HG03095 (cell line): ENCODE measurements at regions not wholly inside any gene's neighbourhood (a gene's known extent, or its start where the extent isn't known, plus 50 kb on each side); places are given as distances from the start of the nearest gene placed in this dataset.
"Not testable (repeated sequence)": the region's sequence is repeated elsewhere in the genome, so short reads cannot be mapped to it uniquely, and the experiment has no call there.

Experiments
- ATAC-seq: cut with Tn5 transposase; IDR thresholded peaks from one replicate; pipeline ENCODE4 v1.9.1; 2021; ENCODE audit warnings: moderate library complexity; ENCODE audit not compliant: unreplicated experiment

DNA sequence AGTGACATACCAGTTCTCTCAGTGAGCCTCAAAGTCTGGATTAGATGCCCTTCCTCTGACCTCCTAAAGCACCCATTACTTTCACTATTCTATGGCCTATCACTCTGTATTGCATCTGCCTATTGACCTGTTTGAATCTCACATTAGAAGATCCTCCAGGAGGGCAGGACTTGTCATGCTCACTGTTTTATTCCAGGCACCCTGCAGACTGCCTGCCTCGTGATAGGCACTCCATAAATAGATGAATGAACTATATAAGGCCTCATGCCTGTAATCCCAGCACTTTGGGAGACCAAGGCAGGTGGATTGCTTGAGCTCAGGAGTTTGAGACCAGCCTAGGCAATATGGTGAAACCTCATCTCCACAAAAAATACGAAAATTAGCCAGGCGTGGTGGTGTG lies 160.1 kb upstream of the CADM1 start:
- ATAC-seq: no peak

DNA sequence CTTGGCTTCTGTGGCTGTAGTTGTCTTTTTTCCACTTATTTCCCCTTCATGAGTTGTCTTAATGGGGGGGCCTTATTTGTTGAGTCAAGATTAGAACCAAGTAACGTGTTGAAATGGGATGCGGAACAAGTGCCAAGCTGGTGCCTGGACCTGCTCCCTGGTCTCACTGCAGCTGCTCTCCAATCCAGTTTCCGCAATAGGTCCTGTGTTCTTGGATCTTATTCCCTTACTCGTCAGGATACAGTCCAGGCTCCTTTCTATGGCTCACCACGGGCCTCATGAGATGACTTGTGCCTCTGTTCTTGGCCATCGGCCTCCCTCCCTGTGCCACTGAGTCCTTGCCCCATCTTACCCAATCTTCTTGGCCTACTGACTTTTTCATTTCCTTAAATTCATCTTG lies 159.6 kb upstream of the CADM1 start:
- no peak for ATAC-seq

- ATAC-seq: no peak
Measured at GRCh38 chr11:115660030-115660805, 156.0 kb upstream of the CADM1 start.

DNA sequence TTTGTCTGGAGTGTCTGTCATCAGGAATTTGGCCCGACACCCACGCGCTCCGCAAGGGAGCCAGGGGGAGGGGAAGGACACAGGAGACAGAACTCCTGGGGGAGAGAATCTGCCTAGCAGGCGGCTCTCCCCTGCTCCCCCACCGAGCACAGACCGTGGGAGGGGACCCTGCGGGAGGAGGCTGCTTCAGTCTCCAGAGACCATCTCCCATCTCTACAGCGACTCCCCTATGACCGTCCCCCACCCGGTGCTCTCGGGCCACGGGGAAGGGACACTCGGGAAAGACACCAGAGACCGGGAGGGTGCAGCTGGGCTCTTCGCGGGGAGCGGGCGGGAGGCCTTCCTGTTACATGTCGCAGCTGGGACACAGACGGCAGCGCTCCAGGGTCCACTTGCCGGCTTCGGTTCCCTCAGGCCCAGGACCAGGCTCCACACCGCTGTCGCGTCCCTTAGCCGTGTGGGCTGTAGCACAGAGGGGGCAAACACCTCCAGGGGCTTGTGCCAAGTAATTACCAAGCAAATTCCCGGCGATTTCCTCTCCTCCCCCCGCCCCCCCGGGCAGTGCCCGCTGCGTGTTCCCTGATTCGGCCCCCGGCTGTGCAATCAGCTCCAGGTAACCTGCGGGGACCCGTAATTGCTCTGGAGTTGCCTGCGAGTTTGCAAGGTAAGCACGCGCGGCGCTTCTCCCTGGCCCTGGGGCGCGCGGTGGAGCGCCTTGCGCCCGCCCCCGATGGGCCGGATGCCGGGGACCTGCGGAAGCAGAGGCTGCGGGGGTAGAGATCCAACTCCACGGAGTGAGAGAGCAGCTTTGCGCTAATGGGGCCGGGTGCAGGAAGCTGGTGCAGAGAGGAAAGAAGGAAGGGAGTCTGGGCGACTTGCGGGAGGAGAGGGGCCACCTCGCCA lies 155.1 kb upstream of the CADM1 start:
- no peak for ATAC-seq

- no peak for ATAC-seq
Measured at GRCh38 chr11:115657586-115657985, 153.4 kb upstream of the CADM1 start.

DNA sequence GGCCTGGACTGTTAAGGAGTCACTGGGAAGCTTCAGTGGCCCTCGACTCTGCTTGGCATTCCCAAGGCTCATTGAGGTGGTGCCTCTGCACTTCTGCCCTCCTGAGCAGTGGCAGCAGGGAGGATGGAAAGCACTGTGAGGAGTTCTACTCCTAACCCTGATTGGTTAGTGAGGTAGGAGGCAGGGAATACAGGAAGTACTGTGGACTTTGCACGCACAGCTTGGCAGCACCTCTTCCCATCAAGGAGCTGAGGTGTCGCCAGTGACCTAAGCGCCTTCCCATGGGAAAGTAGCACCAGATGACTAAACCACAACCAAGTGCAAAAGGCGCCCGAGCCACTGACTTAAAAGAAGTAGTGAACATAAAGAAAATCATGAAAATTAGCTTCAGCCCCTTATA lies 152.5 kb upstream of the CADM1 start:
- no peak for ATAC-seq

DNA sequence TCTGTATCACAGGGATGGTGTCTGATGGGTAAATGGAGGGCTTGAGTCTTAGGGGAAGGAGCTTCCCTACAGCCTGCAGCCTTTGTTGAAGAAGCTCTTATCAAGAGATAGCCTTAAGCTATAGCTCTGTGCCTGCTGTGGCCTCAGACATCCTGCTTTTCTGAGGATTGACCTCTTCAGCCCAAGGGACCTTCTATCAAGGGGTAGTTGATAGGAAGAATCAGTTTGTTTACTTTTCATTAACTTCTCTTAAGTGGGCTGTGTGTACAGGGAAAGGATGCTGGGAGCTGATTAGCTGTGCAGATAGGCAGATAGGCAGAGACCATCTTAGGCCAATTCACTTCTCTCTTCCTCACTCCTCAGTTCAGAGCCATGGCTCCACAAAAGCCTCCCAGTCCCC lies 151.8 kb upstream of the CADM1 start:
- ATAC-seq: no peak

DNA sequence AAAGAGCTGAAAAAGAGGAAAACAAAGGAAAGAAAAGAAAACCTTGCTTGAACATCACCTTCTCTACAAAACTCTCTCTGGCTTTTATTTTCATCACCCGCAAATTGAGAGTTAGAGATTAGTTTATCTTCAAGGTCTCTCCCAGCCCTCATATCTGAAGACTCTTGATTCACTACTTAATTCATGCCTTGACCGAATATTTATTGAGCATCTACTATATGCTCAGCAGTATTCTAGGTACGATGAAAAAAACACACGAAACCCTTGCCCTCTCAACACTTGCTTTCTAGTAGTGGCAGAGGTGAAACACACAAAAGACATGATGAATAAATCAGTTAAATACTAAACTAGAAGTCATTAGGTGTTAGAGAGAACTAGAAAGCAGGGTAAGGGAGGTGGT lies 150.6 kb upstream of the CADM1 start:
- ATAC-seq: no peak

- ATAC-seq: no peak
Measured at GRCh38 chr11:115653926-115654325, 149.7 kb upstream of the CADM1 start.

GRCh38 chr11:115653076-115653475 lies 148.9 kb upstream of the CADM1 start:
- ATAC-seq: no peak

DNA sequence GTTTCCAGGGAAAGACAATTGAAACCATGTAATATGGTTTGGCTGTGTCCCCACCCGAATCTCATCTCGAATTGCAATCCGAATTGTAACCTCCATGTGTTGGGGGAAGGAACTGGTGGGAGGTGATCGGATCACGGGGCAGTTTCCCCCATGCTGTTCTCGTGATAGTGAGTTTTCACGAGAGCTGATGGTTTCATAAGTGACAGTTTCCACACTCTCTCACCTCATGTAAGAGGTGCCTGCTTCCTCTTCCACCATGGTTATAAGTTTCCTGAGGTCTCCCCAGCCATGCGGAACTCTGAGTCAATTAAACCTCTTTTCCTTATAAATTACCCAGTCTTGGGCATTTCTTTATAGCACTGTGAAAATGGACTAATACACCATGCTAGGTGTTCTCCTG lies 148.3 kb upstream of the CADM1 start:
- no peak for ATAC-seq

GRCh38 chr11:115652094-115652493 lies 147.9 kb upstream of the CADM1 start:
- ATAC-seq: no peak

GRCh38 chr11:115649461-115649860 lies 145.2 kb upstream of the CADM1 start:
- ATAC-seq: no peak

DNA sequence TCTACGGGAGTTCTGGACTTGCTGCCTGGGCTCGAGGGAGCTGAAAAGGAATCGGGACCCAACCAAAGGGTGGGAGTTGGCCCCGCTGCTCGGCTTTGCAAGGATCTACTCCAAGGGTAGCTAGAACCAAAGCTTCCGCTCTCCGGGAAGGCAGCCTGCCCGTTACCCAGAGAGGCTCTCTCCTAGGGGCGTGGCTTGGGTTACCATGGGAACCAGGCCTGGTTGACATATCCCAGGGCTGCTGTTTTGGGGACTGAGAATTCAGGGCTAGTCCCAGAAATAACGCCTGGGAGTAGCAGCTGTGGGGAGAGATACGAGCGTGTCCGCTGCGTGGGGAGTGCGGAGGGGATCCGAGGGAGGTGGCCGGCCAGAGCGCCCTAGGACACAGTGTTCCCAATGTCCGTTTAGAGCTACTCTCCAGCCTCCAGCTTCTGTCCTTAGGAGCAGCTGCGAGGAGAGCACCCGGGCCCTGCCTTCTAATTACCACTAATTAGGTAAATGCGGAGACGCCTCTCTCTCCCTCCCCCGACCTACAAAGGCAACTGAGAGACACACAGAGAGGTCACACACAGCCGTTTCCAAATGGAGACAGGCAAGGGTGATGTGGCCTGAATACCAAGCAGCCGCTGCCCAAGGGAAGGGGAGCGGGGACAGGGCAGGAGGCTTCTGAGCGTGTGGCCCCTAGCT lies 141.6 kb upstream of the CADM1 start:
- ATAC-seq: no peak

DNA sequence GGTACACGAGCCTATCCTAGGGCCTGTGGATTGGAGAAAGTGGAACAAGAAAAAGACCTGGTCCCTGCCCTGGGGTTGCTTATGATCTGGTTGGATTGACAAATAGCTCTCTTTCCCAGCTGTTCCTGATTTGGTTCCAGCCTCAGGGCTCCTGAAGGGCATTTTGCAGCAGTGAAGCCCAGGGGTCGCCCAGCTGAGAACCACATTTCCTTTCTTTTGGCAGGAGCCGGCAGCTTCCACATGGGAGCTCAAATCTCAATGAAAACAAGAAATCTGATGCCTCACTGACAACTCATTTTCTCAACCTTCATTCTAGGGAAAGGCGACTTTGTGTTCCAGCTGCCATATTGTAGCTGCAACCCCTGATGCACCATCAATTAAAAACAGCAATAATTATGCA lies 140.6 kb upstream of the CADM1 start:
- ATAC-seq: no peak

- no peak for ATAC-seq
Measured at GRCh38 chr11:115643549-115644270, 139.5 kb upstream of the CADM1 start.

DNA sequence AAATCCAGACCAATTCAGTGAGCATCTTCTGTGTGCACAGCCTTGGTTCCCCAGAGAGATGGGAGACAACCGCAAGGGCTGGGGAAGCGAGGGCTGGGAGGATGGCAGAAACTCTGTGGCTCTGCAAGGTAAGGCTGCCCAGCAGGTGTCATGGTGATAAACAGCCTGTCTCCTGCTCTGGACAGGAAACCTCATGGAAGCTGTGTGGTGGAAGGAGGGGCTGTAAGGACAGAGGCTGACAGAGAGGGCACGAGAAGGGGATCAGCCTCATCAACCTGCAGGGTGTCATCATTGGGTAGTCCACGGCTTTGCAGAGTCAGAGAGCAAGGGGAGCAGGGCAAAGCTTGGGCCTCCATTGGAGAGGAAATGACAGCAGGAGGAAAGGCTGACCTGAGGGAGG lies 138.4 kb upstream of the CADM1 start:
- no peak for ATAC-seq

DNA sequence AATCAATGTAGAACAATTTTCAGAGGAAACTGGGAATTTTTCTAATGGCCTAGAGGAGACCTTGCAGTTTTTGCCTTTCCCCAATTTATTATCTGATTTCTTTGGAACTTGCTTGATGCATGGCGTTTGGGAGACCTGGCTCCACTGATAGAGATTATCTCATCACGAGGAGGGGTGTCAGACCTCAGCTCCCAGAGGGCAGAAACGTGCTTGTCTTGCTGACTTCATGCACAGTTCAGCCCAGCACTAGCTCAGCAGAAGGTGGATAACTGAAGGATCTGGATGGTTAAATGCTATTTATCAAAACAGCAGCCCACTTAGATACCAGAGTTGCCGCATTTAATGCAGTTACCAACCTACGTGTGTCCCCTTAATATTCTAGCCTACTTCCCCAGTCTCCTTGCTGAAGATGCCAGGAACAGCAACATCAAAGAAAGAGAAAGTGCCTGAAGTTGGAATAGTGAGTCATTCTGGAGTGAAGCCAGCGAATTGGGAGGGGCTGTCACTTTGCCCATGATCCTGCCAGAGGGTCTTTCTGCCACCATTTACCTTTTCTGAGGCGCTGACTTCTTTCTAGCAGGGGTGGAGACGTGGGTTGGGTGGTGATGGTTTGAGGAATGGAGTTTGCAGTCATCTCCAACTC lies 133.5 kb upstream of the CADM1 start:
- ATAC-seq: no peak

- ATAC-seq: no peak
Measured at GRCh38 chr11:115636753-115637527, 132.7 kb upstream of the CADM1 start.

- not testable (repeated sequence) for ATAC-seq
Measured at GRCh38 chr11:115633977-115634376, 129.8 kb upstream of the CADM1 start.
